Testis (tissue), 2 donors: ENCODE measurements at regions not wholly inside any gene's neighbourhood (a gene's known extent, or its start where the extent isn't known, plus 50 kb on each side); places are given as distances from the start of the nearest gene placed in this dataset.

Experiments
- POLR2A ChIP-seq: fragments of 450-650 bp; IDR thresholded peaks from one replicate; pipeline ENCODE4 v1.6.1; 2017; ENCODE audit warnings: antibody characterized with exemption, mild to moderate bottlenecking, moderate library complexity
- TF ChIP-seq, protein P1 (sequence below), 3 experiments: fragments of 450-650 bp in 2 of 3; fragments of 200-600 bp in 1 of 3; sonication (generic) in 1 of 3; IDR thresholded peaks; one replicate each; pipeline ENCODE4 v1.5.1; 2016 to 2019; ENCODE audit warnings: antibody characterized with exemption in 3 of 3, mild to moderate bottlenecking in 2 of 3, moderate library complexity in 1 of 3

DNA sequence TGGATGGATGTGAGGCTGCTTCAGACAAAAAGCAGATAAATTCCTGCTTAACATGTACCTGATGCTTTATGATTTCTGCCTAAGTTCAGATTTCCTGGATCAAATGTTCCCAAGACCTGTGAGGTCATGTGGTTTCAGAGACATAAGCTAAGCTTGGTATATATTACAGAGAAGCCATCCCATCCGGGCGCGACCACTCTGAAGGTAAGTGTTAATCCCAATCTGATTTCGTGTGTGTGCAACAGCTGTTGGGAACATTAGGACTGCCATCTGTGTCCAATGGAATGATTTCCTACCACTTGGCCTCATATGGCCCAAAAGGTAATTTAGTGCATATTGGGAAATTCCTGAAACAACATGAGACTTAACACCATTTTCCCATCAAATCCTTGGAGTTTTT, 199.1 kb downstream of the HS3ST3B1 start:
- no peak for TF ChIP-seq POLR2A
- TF ChIP-seq, protein P1, sequence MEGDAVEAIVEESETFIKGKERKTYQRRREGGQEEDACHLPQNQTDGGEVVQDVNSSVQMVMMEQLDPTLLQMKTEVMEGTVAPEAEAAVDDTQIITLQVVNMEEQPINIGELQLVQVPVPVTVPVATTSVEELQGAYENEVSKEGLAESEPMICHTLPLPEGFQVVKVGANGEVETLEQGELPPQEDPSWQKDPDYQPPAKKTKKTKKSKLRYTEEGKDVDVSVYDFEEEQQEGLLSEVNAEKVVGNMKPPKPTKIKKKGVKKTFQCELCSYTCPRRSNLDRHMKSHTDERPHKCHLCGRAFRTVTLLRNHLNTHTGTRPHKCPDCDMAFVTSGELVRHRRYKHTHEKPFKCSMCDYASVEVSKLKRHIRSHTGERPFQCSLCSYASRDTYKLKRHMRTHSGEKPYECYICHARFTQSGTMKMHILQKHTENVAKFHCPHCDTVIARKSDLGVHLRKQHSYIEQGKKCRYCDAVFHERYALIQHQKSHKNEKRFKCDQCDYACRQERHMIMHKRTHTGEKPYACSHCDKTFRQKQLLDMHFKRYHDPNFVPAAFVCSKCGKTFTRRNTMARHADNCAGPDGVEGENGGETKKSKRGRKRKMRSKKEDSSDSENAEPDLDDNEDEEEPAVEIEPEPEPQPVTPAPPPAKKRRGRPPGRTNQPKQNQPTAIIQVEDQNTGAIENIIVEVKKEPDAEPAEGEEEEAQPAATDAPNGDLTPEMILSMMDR (IDR thresholded peaks at IDR 0.05), result no peak
